Panc1 (cell line): ENCODE measurements at regions not wholly inside any gene's neighbourhood (a gene's known extent, or its start where the extent isn't known, plus 50 kb on each side); places are given as distances from the start of the nearest gene placed in this dataset.

Source experiments
- ATAC-seq: fragments of 200-7000 bp; cut with Tn5 transposase; 2 replicates; pipeline ENCODE4 v1.9.1; 2020; ENCODE audit warnings: mild to moderate bottlenecking, moderate library complexity
- BruUV-seq: library from RNA; stranded (reverse); fragments of 400-500 nt; replicated peaks from 2 replicates; lab custom pipeline; 2021; lab: Mats Ljungman, UMichigan
- CTCF ChIA-PET: fragments of 300-600 bp; sonication (Branson Sonifier 250); formaldehyde crosslinking; loops from one replicate; lab custom pipeline; 2022; ENCODE audit warnings: antibody characterized with exemption; lab: Charles Lee
- POLR2A ChIA-PET: fragments of 300-600 bp; sonication (Branson Sonifier 250); formaldehyde crosslinking; loops from one replicate; lab custom pipeline; 2022; ENCODE audit warnings: antibody characterized with exemption; lab: Charles Lee
- DNase-seq: peaks from one replicate; pipeline ENCODE4 v3.0.0-alpha.2; 2010; ENCODE audit warnings: low read depth, low spot score
- H3K27ac ChIP-seq: 2 replicates; pipeline ENCODE4 v1.5.1; 2011; ENCODE audit warnings: mild to moderate bottlenecking, low read length, inconsistent platforms
- H3K27me3 ChIP-seq: fragments of 200-500 bp; sonication (Bioruptor generic); 2 replicates; pipeline ENCODE4 v1.6.0; 2014; ENCODE audit warnings: low read length, inconsistent platforms; ENCODE audit not compliant: control insufficient read depth, insufficient read depth
- H3K36me3 ChIP-seq: fragments of 200-500 bp; sonication (Bioruptor generic); 2 replicates; pipeline ENCODE4 v1.5.1; 2014; ENCODE audit warnings: inconsistent platforms, mild to moderate bottlenecking, low read length, moderate library complexity; ENCODE audit not compliant: control insufficient read depth, insufficient read depth
- H3K4me1 ChIP-seq: 2 replicates; pipeline ENCODE4 v1.5.1; 2011; ENCODE audit warnings: inconsistent platforms, mild to moderate bottlenecking, low read length, moderate library complexity; ENCODE audit not compliant: control insufficient read depth, insufficient read depth
- H3K4me3 ChIP-seq, 2 experiments: 2 replicates each; pipeline ENCODE4 v1.5.1; 2011 to 2012; ENCODE audit warnings: low read depth in 2 of 2, low read length in 2 of 2, mild to moderate bottlenecking in 2 of 2, inconsistent platforms in 1 of 2, moderate library complexity in 1 of 2
- H3K9me3 ChIP-seq: fragments of 200-500 bp; sonication (Bioruptor generic); 2 replicates; pipeline ENCODE4 v1.5.1; 2014; ENCODE audit warnings: low read depth, mild to moderate bottlenecking, inconsistent platforms, low read length, moderate library complexity; ENCODE audit not compliant: control insufficient read depth, insufficient read depth
- CTCF ChIP-seq: fragments of 450-650 bp; IDR thresholded peaks from 2 replicates; pipeline ENCODE4 v1.5.1; 2017; ENCODE audit warnings: mild to moderate bottlenecking
- POLR2AphosphoS5 ChIP-seq: IDR thresholded peaks from 2 replicates; pipeline ENCODE4 v1.6.1; 2012; ENCODE audit warnings: mild to moderate bottlenecking, low read depth, low read length, moderate library complexity
- REST ChIP-seq, 2 experiments: IDR thresholded peaks; 2 replicates each; pipeline ENCODE4 v1.6.1; 2011 to 2012; ENCODE audit warnings: low read depth in 2 of 2, control low read depth in 1 of 2, low read length in 1 of 2, mild to moderate bottlenecking in 1 of 2, moderate library complexity in 1 of 2; ENCODE audit not compliant: insufficient read depth in 1 of 2
- SIN3A ChIP-seq: IDR thresholded peaks from 2 replicates; pipeline ENCODE4 v1.6.1; 2012; ENCODE audit warnings: low read depth, mild to moderate bottlenecking, low read length, moderate library complexity, borderline replicate concordance; ENCODE audit not compliant: insufficient read depth
- TCF7L2 ChIP-seq: IDR thresholded peaks from 2 replicates; pipeline ENCODE4 v1.6.1; 2011; ENCODE audit warnings: mild to moderate bottlenecking, low read depth, low read length, inconsistent platforms
- in situ Hi-C: cut with HindIII; loops from 2 replicates; pipeline ENCODE4 v1.10.0; 2016; ENCODE audit warnings: low sequenced_read_pairs, low pct_unique_long_range_greater_than_20kb
- intact Hi-C: fragments of 100-400 bp; cut with micrococcal nuclease; formaldehyde crosslinking; loops from one replicate; pipeline ENCODE4 v1.10.0; 2022; ENCODE audit not compliant: unreplicated experiment

GRCh38 chr13:103451656-103452055, 385.4 kb upstream of the SLC10A2 start:
- H3K27ac ChIP-seq: no peak overlapping the region
- no peaks in the 10 kb centered on the region for H3K4me1 ChIP-seq
- no peaks in the 10 kb centered on the region for H3K36me3 ChIP-seq
- ATAC-seq (no peak), DNase-seq (no peak)
- no peaks in the 10 kb centered on the region for H3K9me3 ChIP-seq
- intact Hi-C loops: no loop called here
- POLR2A ChIA-PET: no interaction called here
- CTCF ChIA-PET: no interaction called here
- no peaks in the 10 kb centered on the region for H3K27me3 ChIP-seq
- in situ Hi-C loops: no loop called here
- BruUV-seq: no TSS peak
- no peak for TF ChIP-seq SIN3A
- TF ChIP-seq TCF7L2: no peak
- no peak for TF ChIP-seq CTCF
- TF ChIP-seq POLR2AphosphoS5: no peak
- no peak for TF ChIP-seq REST (IDR thresholded peaks at IDR 0.05; ENCODE audit: insufficient read depth in 1 of 2, low read depth in 2 of 2, low read length in 1 of 2)
- no peak overlapping the region for H3K4me3 ChIP-seq

- no peaks in the 10 kb centered on the region for H3K36me3 ChIP-seq
- BruUV-seq: no TSS peak
- in situ Hi-C loops: no loop called here
- no peaks in the 10 kb centered on the region for H3K9me3 ChIP-seq
- ChIA-PET POLR2A (no interaction called here), CTCF (no interaction called here)
- no peaks in the 10 kb centered on the region for H3K27me3 ChIP-seq
- no peak overlapping the region for H3K27ac ChIP-seq
- intact Hi-C loops: no loop called here
- DNase-seq (no peak), ATAC-seq (no peak)
- TF ChIP-seq TCF7L2 (no peak), REST (IDR thresholded peaks at IDR 0.05; ENCODE audit: insufficient read depth in 1 of 2, low read depth in 2 of 2, low read length in 1 of 2) (no peak), SIN3A (no peak), POLR2AphosphoS5 (no peak), CTCF (no peak)
- no peak overlapping the region for H3K4me3 ChIP-seq
- H3K4me1 ChIP-seq: no peaks in the 10 kb centered on the region
Measured at GRCh38 chr13:103443604-103444003, 377.4 kb upstream of the SLC10A2 start.
